Ovary (tissue), 3 donors: ENCODE measurements at regions not wholly inside any gene's neighbourhood (a gene's known extent, or its start where the extent isn't known, plus 50 kb on each side); places are given as distances from the start of the nearest gene placed in this dataset.

Source experiments
- CTCF ChIP-seq, 3 donors: fragments of 450-650 bp in 2 of 3; fragments of 200-600 bp in 1 of 3; IDR thresholded peaks; one replicate each; pipeline versions ENCODE4 v1.5.1 to v1.8.0; 2016 to 2022; ENCODE audit warnings: antibody characterized with exemption in 3 of 3, mild to moderate bottlenecking in 1 of 3
- EP300 ChIP-seq: sonication (generic); formaldehyde crosslinking; IDR thresholded peaks from one replicate; pipeline ENCODE4 v1.6.1; 2017; ENCODE audit warnings: antibody characterized with exemption
- POLR2A ChIP-seq: fragments of 450-650 bp; IDR thresholded peaks from one replicate; pipeline ENCODE4 v1.6.1; 2017; ENCODE audit warnings: antibody characterized with exemption, mild to moderate bottlenecking, moderate library complexity
- donor health status: DM: no; HTN: no; CAD: no.

DNA sequence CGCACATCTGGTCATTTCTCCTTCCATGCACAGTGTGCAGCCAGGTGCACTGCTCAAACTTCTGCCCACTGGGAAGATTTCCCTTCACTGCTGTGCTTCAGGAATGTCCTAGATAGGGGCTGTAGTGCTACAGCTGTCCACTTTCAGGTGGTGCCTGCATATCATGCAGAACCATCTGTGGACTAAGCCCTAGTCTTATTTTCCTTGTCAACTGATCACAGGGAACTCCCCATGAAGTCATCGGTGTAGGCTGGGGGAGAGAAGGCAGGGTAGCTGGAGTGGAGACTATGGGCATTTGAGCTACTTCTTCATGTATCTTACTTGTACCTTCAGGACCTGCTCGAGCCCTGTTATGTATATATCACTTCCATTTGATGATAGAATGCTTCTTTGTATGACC, 150.9 kb upstream of the PLCXD3 start:
- TF ChIP-seq EP300 = no peak
- TF ChIP-seq CTCF (IDR thresholded peaks at IDR 0.05) = no peak
- no peak for TF ChIP-seq POLR2A
